Keratinocyte (primary cell): ENCODE measurements at regions not wholly inside any gene's neighbourhood (a gene's known extent, or its start where the extent isn't known, plus 50 kb on each side); places are given as distances from the start of the nearest gene placed in this dataset.

ENCODE experiments used
- CTCF ChIP-seq, 3 experiments: IDR thresholded peaks in 1 of 3; conservative IDR thresholded peaks in 1 of 3; optimal IDR thresholded peaks in 1 of 3; 2 replicates in 2 of 3; 3 replicates in 1 of 3; pipeline versions ENCODE3 to v1.5.1; 2011; ENCODE audit warnings: low read length in 3 of 3, mild to moderate bottlenecking in 3 of 3, moderate library complexity in 2 of 3, control low read depth in 1 of 3, inconsistent platforms in 1 of 3; ENCODE audit not compliant: insufficient read depth in 2 of 3; ENCODE audit errors: extremely low read depth in 1 of 3
- EZH2 ChIP-seq: IDR thresholded peaks from one replicate; pipeline ENCODE4 v1.6.1; 2012; ENCODE audit warnings: inconsistent platforms, mild to moderate bottlenecking, low read length, moderate library complexity

- TF ChIP-seq CTCF (optimal IDR thresholded peaks at IDR 0.05 in 1 of 3, IDR thresholded peaks at IDR 0.05 in 1 of 3, conservative IDR thresholded peaks at IDR 0.05 in 1 of 3; ENCODE audit: extremely low read depth in 1 of 3, insufficient read depth in 2 of 3, low read length in 3 of 3), result no peak
- no peak for TF ChIP-seq EZH2
These were observed 186.0 kb upstream of the CACNA2D1 start for GRCh38 chr7:82629583-82629982.
